ENCODE measurements at regions not wholly inside any gene's neighbourhood (a gene's known extent, or its start where the extent isn't known, plus 50 kb on each side); places are given as distances from the start of the nearest gene placed in this dataset.

DNA sequence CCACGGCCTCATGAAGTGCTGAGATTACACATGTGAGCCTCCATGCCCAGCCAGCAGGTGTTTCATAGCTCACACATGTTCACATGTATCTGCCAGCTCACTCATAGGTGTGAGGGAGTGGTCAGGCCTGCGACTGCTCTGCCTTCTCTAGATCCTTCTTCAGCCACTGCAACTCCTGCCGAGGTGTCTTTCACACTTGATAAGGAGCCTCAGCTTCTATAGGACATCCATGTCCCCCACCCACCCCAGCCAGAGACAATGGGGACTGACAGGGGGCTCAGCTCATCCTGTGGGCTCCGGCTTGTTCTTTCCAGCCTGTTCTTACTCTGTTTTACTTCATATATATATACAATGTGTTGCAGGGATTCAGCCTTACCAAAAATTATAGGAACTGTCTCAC lies 286.5 kb upstream of the MGAT5 start:
- TF ChIP-seq, protein P1, sequence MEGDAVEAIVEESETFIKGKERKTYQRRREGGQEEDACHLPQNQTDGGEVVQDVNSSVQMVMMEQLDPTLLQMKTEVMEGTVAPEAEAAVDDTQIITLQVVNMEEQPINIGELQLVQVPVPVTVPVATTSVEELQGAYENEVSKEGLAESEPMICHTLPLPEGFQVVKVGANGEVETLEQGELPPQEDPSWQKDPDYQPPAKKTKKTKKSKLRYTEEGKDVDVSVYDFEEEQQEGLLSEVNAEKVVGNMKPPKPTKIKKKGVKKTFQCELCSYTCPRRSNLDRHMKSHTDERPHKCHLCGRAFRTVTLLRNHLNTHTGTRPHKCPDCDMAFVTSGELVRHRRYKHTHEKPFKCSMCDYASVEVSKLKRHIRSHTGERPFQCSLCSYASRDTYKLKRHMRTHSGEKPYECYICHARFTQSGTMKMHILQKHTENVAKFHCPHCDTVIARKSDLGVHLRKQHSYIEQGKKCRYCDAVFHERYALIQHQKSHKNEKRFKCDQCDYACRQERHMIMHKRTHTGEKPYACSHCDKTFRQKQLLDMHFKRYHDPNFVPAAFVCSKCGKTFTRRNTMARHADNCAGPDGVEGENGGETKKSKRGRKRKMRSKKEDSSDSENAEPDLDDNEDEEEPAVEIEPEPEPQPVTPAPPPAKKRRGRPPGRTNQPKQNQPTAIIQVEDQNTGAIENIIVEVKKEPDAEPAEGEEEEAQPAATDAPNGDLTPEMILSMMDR (conservative IDR thresholded peaks at IDR 0.05; ENCODE audit: low read depth, low read length) = no peak
- no peak for TF ChIP-seq EZH2 (IDR thresholded peaks at IDR 0.05; ENCODE audit: borderline replicate concordance, low read depth, low read length, poor library complexity, severe bottlenecking)

All from A673 (cell line).